Left lobe of liver (tissue), 2 donors: ENCODE measurements at regions not wholly inside any gene's neighbourhood (a gene's known extent, or its start where the extent isn't known, plus 50 kb on each side); places are given as distances from the start of the nearest gene placed in this dataset.

Experiments
- ATAC-seq: fragments of 200-7000 bp; cut with Tn5 transposase; one replicate; pipeline ENCODE4 v1.9.1; 2020; ENCODE audit warnings: mild to moderate bottlenecking, moderate library complexity
- DNase-seq: peaks from one replicate; pipeline ENCODE4 v3.0.0-alpha.2; 2020; ENCODE audit warnings: low spot score
- donor health status: DM: no; HTN: no; CAD: no; lungs with moderate emphysema.
- donor health status: DM: no; HTN: yes; CAD: no.

GRCh38 chr13:82878536-82878935, 1003.7 kb downstream of the SLITRK1 start:
- no peak for ATAC-seq
- DNase-seq = no peak

GRCh38 chr13:82867284-82867683, 1015.0 kb downstream of the SLITRK1 start:
- DNase-seq (no peak), ATAC-seq (no peak)

GRCh38 chr13:82850644-82851043, 1031.6 kb downstream of the SLITRK1 start:
- no peak for ATAC-seq

GRCh38 chr13:82848766-82849165, 1033.5 kb downstream of the SLITRK1 start:
- ATAC-seq (no peak), DNase-seq (no peak)

More at GRCh38 chr13:82850644-82851043, 1031.6 kb downstream of the SLITRK1 start:
- DNase-seq = no peak

GRCh38 chr13:82847595-82847994, 1034.7 kb downstream of the SLITRK1 start:
- DNase-seq = no peak
- ATAC-seq = no peak

GRCh38 chr13:82833923-82834322, 1048.4 kb downstream of the SLITRK1 start:
- no peak for DNase-seq
- no peak for ATAC-seq

- peak; percentile 23 for ATAC-seq
- no peak for DNase-seq
Measured at GRCh38 chr13:82829040-82829439, 1053.2 kb downstream of the SLITRK1 start.

- DNase-seq = no peak
- ATAC-seq = peak; percentile 25
Measured at GRCh38 chr13:82827724-82828123, 1054.5 kb downstream of the SLITRK1 start.

GRCh38 chr13:82822935-82823334, 1059.3 kb downstream of the SLITRK1 start:
- no peak for DNase-seq
- ATAC-seq = no peak

- DNase-seq (no peak), ATAC-seq (no peak)
Measured at GRCh38 chr13:82817133-82817532, 1065.1 kb downstream of the SLITRK1 start.

GRCh38 chr13:82815791-82816190, 1066.5 kb downstream of the SLITRK1 start:
- DNase-seq = no peak
- ATAC-seq = no peak

GRCh38 chr13:82803341-82803740, 1078.9 kb downstream of the SLITRK1 start:
- DNase-seq (no peak), ATAC-seq (no peak)

GRCh38 chr13:82802528-82802927, 1079.7 kb downstream of the SLITRK1 start:
- DNase-seq = no peak
- ATAC-seq = no peak

- no peak for ATAC-seq
- no peak for DNase-seq
Measured at GRCh38 chr13:82800391-82800790, 1081.9 kb downstream of the SLITRK1 start.

- ATAC-seq (no peak), DNase-seq (no peak)
Measured at GRCh38 chr13:82797876-82798275, 1084.4 kb downstream of the SLITRK1 start.

GRCh38 chr13:82791035-82791434, 1091.2 kb downstream of the SLITRK1 start:
- ATAC-seq (no peak), DNase-seq (no peak)

GRCh38 chr13:82772816-82773215, 1109.5 kb downstream of the SLITRK1 start:
- ATAC-seq (no peak), DNase-seq (no peak)

- ATAC-seq = no peak
- DNase-seq = no peak
Measured at GRCh38 chr13:82766732-82767321, 1115.4 kb downstream of the SLITRK1 start.

- DNase-seq (peak; percentile 38), ATAC-seq (peak; percentile 77)
Measured at GRCh38 chr13:82758044-82758443, 1124.2 kb downstream of the SLITRK1 start.

GRCh38 chr13:82751206-82751605, 1131.1 kb downstream of the SLITRK1 start:
- DNase-seq (no peak), ATAC-seq (no peak)

GRCh38 chr13:82749551-82749950, 1132.7 kb downstream of the SLITRK1 start:
- DNase-seq (no peak), ATAC-seq (no peak)

- ATAC-seq (no peak), DNase-seq (no peak)
Measured at GRCh38 chr13:82747958-82748357, 1134.3 kb downstream of the SLITRK1 start.

GRCh38 chr13:82747291-82747690, 1135.0 kb downstream of the SLITRK1 start:
- DNase-seq (no peak), ATAC-seq (no peak)
